Fibroblast of peridontal ligament (primary cell): ENCODE measurements at regions not wholly inside any gene's neighbourhood (a gene's known extent, or its start where the extent isn't known, plus 50 kb on each side); places are given as distances from the start of the nearest gene placed in this dataset.
"Not testable (repeated sequence)": the region's sequence is repeated elsewhere in the genome, so short reads cannot be mapped to it uniquely, and the experiment has no call there.

ENCODE experiments used
- DNase-seq: peaks from one replicate; pipeline ENCODE4 v3.0.0-alpha.2; 2010; ENCODE audit errors: extremely low read depth

- no peak for DNase-seq
Measured at GRCh38 chr20:40932436-40932835, 96.2 kb upstream of the TOP1 start.

GRCh38 chr20:40933758-40934157 is 94.9 kb upstream of the TOP1 start:
- DNase-seq = no peak

- no peak for DNase-seq
Measured at GRCh38 chr20:40938020-40938419, 90.6 kb upstream of the TOP1 start.

GRCh38 chr20:40939667-40940066 is 89.0 kb upstream of the TOP1 start:
- DNase-seq = no peak

GRCh38 chr20:40941133-40941610 is 87.5 kb upstream of the TOP1 start:
- DNase-seq = no peak

GRCh38 chr20:40942006-40942405 is 86.6 kb upstream of the TOP1 start:
- DNase-seq = no peak

GRCh38 chr20:40942775-40943174 is 85.8 kb upstream of the TOP1 start:
- DNase-seq = no peak

- DNase-seq = no peak
Measured at GRCh38 chr20:40943591-40943990, 85.0 kb upstream of the TOP1 start.

- DNase-seq = no peak
Measured at GRCh38 chr20:40945189-40945588, 83.4 kb upstream of the TOP1 start.

DNA sequence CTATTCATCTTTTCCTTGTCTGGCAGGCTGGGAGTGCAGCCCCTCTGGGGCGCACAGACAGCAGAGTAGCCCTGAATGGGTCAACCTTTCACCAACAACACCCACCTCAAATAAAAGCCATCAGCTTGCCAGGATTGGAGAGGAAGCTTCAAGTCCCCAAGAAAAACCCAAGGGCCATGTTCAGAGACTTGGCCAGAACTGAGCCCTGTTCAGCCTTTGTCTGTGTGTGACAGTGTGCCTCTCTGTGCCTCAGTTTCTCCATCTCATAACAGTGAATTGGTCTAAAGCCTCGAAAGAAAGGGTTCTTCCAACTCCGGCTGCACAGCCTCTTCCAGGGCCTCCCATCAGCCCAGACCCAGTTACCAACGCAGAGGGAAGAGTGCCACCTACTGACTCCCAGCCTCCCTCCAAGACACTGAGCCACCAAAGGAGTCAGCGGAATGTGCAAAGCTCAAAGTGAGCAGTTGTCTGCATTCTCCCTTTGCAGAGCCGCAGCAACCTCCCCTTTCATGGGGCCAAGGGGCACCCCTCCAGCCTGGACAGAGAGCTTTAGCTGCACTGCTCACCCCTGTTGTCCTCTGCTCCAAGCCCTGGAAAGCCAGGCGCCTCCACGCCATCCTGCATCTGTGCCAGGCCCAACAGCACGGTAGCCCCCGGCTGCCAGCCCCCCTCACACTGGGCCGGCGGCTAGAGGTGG is 82.7 kb upstream of the TOP1 start:
- DNase-seq = peak; percentile 67

GRCh38 chr20:40946451-40946850 is 82.2 kb upstream of the TOP1 start:
- no peak for DNase-seq

DNA sequence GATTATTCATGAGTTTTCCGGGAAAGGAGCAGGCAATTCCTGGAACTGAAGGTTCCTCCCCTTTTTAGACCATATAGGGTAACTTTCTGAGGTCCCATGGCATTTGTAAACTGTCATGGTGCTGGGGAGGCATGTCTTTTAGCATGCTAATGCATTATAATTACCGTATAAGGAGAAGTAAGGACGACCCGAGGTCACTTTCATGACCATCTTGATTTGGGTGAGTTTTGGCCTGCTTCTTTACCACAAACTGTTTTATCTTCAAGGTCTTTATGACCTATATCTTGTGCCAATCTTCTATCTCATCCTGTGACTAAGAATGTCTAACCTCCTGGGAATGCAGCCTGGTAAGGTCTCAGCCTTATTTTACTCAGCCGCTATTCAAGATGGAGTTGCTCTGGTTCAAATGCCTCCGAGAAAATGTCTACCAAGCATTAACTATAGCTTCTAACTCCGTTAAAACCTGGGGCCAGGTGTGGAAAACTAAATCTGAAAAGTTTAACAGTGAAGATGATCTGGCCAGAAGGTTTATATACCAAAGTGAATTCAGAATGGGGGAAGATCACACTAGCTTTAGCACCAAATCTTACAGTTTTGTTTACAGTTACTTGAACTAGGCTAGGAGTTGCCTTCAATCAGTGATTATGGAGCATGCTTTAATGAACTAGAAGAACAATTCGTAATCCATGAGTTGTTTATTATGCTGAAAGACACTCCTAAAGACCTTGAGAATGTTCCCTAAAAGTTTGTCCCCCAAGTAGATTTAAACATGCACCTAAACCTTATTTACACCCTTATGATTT is 80.0 kb upstream of the TOP1 start:
- no peak for DNase-seq

GRCh38 chr20:40949346-40949745 is 79.3 kb upstream of the TOP1 start:
- DNase-seq = no peak

DNA sequence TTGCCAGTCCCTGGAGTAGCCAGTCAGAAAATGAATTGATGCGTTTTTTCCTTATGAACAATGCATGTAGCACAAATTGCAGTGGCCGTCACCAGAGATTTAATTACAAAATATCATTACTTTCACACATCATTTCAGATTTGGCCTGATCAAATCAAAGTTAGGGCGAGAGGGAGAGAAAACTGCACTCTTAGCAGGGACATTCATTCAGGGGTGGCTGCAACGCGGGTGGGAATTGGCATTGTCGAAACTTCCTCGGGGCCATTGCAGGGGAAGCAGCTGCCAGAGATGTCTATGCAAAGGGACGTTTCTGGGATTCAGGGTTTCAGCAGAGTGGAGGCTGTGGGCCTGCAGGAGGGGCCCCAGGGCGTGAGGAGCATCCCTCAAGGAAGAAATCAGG is 76.5 kb upstream of the TOP1 start:
- DNase-seq = no peak

GRCh38 chr20:40953416-40953815 is 75.2 kb upstream of the TOP1 start:
- no peak for DNase-seq

DNA sequence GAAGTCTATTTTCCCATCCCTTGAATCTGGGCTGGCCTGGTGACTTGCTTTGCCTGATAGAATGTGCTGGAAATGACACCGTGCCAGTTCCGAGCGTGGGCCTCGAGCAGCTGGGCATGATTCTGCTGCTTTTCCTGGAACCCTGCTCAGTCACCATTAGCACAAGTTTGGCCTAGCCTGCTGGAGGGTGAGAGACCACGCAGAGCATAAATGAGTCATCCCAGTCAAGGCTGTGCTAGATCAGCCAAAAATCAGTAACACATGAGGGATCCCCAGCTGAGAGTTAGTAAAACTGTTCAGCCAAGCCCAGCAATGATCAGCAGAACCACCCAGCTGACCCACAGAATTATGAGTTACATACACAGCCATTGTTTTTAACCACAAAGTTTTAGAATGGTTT is 74.8 kb upstream of the TOP1 start:
- peak; percentile 56 for DNase-seq

DNA sequence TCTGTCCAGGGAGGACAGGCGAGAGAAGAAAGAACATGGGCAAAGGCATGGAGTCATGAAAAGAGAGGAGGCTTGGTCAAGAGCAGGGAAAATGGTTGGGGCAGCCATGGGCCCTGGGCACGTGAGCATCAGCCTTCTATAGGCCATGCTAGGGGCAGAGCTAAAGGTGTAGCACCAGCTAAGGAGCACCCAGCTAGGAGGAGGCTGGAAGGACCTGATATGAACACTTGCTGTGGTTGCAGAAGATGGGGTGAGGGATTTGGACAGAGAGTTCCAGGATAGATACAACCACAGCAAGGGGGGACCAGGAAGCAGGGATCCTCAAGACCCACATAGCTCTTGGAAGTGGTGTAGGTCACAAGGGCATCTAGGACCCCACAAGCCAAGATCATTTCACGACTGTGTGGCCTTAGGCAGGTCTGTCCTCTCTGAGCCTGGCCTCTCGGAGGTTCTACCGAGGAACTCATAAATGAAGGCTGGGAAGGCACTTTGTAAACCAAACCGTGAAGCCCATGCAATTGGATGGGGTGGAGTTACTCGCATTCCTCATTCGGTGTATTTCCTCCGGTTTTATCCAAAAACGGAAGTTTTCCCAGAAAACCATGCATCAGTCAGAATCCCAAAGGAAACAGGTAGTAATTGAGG is 74.0 kb upstream of the TOP1 start:
- no peak for DNase-seq

GRCh38 chr20:40955326-40955725 is 73.3 kb upstream of the TOP1 start:
- no peak for DNase-seq

- not testable (repeated sequence) for DNase-seq
Measured at GRCh38 chr20:40955826-40956225, 72.8 kb upstream of the TOP1 start.

DNA sequence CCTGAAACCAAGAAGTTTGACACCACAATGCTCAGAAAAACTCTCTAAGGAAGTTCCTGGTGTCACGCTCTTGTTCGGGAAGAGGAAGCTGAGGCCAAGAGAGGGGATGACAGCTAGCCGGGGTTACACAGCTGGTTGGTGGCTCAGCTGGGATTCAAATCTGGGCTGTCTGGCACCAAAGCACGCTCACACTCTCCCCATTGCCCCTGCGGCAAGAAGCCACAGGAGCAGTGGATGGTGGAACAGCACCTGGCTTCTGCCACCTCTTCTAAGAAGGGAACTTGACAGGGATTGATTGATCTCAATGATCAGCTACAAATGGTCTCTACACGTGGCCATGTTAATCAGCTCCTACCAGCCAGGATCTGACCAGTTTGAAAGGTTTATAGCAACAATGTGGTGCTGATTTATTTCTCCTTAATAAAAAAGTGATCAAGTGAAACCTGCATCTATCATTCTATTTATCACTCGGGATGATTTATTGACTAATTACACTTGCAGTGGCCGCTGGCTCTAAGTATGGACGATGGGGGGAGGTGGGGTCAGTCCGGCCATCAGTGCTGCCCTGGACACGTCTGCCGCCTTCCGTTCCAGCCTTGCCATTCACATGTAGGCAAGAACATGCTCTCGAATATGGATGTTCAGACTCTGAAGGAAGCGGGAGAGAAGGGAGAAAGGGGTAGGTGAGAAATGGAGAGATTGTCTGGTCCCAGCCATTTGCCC is 71.9 kb upstream of the TOP1 start:
- no peak for DNase-seq

GRCh38 chr20:40957265-40957760 is 71.3 kb upstream of the TOP1 start:
- no peak for DNase-seq

GRCh38 chr20:40958598-40958997 is 70.0 kb upstream of the TOP1 start:
- no peak for DNase-seq
